ENCODE measurements at regions not wholly inside any gene's neighbourhood (a gene's known extent, or its start where the extent isn't known, plus 50 kb on each side); places are given as distances from the start of the nearest gene placed in this dataset.

DNA sequence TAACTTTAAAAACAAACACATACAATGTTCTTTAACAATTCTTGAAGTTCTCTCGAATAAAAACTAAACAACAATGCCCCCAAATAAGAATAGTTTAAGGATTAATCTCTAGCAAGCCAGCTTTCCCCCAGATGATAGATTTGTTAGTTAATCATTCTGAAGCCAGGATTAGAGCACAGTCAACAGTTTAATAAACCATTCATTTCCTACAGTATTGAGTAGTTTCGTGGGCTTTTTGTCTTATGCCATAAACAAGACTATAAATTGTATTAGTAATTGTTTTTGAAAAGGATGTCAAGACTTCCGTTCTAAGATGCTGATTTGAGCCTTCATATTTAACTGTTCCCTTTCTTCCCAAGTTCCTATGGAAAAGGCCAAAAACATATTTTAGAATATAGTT lies 136.6 kb downstream of the PIK3R1 start:
- DNase-seq, result peak; percentile 47

DNA sequence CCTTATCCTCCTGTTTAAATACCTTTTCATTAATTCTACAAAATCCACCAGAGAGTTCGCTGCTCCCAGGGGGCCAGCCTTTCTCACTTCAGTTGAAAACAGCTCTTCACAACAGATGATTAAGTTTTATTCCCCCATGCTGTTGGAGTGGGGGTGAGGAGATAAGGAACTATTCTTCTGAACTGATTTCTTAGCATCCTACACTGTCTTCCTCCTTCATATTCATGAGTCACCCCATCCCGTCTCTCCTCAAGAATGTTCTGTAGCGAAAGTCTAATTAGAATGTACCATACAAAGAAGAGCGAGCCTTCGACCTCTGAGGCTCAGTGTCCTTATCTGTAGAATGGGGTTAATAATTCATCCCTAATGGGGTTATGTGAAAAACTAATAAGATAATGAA lies 138.0 kb downstream of the PIK3R1 start:
- no peak for DNase-seq

DNA sequence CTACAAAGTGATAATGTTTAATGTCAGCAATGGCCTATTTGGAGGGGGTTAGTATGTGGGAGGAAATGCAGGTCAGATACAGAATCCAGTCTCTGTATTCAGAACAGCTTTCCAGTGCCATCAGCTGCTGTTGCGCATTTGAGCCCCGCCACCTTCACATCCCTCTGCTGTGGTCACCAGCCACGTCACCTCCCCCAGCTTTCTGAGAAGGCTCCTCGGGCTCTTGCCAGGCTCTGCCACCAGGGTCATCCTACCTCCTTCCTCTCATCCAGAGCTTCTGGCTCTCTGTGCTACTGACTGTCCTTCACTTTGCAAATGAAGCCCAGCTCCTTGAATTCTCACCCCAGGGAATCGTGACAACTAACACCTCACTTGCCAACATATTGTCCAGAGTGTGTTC lies 138.8 kb downstream of the PIK3R1 start:
- DNase-seq, result no peak

DNA sequence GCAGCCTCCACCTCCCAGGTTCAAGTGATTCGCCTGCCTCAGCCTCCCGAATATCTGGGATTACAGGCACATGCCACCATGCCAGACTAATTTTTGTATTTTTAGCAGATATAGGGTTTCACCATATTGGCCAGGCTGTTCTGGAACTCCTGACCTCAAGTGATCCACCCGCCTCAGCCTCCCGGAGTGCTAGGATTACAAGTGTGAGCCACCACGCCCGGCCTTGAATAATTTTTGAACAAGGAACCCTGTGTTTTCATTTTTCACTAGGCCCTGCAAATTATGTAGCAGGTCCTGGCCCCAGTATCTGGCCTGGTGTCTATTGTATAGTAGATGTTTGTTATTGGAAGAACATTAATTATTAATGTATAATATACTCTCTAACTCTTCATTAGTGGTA lies 140.7 kb downstream of the PIK3R1 start:
- DNase-seq, result no peak

DNA sequence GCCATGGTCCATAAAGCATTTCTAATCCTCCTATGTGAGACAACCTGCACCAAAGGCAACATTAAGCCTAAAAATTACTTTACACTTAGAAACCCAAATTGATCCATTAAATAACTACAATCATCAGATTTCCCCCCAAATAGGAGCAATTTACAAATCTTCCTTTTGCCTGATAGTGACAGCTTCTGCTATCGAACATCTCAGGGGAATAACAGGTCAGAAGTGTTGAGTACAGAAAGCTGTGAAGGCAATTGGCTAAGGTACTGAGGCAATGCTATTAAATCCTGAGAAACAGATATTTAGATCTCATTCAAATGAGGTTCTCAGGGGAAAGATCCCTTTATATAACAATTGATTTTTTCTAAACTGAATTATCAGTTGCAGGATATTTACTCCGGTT lies 141.1 kb downstream of the PIK3R1 start:
- no peak for DNase-seq

DNA sequence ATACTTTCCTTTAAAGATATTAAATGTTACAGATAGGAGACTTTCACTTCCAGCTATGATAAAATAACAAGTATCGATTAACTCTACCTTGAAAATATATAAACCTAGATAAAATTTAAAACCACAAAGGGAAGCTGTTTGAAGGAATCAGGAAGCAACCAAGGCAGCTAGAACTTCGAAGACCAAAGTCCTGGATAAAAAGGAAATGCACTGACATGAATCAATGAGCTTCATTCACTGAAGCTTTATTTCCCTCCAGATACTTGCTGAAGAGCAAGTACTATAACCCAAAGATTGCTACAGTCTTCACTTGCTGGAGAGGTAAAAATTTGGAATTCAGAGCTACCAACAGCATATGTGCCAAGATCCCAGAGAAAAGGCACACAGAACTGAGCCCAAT lies 144.1 kb downstream of the PIK3R1 start:
- DNase-seq, result no peak

DNA sequence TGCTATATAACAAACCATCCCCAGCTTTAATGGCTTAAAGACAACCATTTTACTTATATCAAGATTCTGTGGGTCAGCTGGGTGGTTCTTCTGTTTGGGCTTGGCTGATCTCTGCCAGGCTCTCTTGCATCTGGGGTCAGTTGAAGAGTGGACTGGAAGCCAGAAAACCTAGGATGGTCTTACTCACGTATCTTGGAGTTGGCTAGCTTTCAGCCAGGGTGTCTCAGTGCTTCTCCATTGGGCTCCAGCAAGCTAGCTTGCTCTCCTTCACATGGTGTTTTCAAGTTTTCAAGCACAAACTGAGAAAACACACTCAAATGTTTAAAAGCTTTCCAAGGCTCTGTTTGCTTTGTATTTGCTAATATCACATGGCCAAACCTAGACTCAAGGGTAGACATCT lies 146.8 kb downstream of the PIK3R1 start:
- no peak for DNase-seq

DNA sequence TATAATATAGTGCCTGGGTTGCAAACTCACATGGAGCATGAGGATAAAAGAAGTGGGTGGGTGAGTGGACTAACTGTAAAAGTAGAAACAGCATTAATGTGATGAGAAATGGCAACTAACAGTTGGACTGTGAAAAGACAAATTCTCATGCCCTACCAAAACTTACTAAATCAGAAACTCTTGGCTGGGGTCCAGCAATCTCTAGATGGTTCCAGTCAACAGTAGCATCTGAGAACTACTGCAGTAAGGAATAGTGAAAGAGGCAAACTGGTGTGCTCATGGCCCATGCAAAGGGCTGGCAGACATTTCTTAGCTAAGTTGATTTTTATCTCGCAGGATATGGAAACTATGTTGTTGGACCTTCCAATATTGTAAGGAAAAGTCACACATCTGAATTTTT lies 150.3 kb downstream of the PIK3R1 start:
- no peak for DNase-seq

DNA sequence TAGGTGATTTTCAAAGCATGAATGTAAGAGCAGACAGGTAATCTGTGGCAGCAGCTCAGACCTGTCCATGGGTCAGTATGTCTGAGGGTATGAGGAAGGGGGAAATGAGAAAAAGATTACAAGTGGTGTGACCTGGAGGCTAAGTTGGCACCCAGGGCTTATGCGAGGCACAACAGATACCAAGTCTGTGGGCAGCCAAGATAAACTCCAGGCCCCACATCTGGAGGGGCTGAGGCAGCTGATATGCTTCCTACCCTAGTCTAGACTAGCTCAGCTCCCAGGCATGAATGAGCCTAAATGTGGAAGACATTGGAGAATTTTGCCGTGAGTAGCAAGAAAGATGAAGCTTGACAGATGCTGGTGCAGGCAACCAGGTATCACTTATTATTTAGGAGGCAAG lies 151.7 kb downstream of the PIK3R1 start:
- DNase-seq, result no peak

DNA sequence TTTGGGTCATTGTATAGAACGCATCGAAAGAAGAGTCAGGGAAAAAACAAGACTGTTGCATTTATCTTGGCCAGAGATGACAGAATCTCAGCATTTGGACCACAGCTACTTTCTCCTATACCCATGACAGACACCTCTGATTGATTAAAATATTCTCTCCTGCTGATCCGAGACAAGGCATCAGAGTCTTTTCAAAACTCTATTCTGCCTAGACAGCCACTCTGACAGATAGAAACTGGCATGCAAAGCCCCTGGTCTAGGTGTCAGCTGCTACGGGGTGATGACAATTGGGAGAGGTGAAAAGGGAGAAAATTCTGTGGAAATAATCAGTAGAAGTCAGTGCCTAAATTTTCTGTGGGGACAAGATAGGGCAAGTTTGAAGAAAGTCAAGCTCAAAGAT lies 152.2 kb downstream of the PIK3R1 start:
- no peak for DNase-seq

DNA sequence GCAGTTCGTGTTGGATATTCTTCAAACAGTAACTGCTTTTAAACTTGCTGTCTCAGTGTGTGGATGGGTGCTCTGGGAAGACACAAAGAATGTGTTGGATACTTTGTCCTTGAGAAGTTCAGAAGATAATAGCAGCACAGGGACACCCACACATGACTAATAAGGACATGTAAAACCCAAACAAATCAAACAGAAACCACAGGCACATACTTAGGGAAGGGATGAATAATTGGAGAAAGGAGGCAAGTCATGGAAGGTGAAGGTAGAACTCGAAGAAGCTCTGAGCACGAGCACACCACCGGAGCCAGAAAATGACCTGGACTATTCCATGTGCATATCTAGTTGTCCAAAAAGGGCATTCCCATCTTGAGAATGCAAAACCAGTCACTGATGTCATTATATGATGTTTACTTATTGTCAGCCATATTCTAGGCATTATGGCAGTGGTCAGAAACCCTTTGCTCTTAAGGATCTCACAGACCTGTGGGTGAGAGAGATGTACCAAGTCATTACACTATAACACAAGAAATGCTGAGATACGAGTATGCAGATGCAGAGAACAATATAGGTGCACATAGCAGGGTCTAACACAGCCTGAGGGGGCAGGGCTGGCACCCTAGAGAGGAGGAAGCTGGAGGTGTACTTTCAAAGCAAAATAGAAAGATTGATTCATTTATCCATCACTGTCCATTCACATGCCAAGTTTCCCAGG lies 152.9 kb downstream of the PIK3R1 start:
- DNase-seq, result no peak

DNA sequence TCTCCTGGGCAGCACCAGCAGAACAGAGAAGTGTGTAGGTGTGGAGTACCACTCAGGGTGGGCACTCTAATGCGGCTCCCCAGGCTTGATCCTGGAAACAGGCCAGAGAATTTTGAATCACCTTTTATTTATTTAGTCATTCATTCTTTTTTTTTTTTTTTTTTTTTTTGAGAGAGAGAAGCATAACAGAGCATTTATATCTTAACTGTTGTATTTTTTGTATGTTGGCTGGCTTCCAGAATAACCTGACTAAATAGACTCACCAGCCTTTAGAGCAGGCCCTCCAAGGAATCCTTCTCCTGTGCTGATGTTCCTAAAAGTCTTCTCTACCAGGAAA lies 153.4 kb downstream of the PIK3R1 start:
- DNase-seq, result peak; percentile 37

DNA sequence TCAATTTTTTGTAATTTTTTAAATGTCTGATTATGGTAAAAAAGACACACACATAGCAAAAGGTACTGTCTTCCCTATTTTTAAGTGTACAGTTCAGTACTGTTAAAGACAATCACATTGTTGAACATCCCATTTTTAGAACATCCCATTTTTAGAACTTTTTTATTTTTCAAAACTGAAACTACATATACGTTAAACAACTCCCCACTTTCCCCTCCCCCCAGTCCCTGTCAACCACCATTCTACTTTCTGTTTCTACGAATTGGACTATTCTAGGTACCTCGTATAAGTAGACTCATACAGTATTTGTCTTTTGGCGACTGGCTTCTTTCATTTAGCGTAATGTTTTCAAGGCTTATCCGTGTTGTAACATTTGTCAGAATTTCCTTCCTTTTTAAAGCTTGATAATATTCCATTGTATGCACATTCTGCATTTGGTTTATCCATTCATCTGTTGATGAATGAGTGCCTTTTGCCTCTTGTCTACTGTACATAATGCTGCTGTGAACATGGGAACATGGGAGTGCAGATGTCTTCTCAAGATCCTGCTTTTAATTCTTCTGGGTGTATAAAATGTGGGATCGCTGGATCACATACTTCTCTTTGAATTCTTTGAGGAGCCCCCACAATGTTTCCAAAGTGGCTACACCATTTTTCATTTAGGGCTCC lies 154.0 kb downstream of the PIK3R1 start:
- peak; percentile 24 for DNase-seq

DNA sequence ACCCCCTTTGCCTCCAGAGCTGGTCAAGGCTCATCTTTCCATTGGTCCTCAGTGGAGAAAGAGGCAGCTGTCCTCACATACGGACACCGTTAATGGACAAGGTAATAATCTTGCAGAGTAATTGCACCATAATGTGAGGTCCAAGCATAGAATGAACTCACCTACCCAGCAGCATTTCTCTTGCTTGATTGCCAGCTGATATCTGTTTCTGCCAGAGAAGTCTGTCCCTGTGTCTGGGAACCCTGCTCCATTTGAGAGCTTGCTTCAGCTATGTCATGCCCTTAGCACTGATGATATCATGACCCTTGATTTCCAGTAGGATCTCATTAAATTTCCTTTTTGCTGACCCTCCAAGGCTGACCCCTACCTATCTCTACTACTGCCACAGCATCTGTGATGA lies 154.6 kb downstream of the PIK3R1 start:
- no peak for DNase-seq

DNA sequence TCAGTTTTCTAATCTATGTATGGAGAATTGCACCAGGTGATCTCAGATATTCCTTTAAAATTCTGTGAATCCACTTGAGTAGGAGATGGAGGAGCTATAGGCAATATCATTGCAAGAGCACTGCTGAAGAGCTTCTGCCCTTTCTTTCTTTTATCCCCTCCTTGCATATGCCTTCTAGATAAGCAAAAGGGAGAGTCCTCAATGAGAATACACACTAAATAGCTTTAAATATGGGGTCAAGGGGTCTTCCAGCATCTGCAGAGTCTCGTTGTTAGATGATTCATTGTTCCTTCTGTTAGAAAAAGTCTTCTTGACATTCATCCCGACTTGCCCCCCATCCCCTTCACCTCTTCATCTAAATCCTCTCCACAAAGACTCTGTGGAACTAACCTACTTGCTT lies 156.1 kb downstream of the PIK3R1 start:
- no peak for DNase-seq

DNA sequence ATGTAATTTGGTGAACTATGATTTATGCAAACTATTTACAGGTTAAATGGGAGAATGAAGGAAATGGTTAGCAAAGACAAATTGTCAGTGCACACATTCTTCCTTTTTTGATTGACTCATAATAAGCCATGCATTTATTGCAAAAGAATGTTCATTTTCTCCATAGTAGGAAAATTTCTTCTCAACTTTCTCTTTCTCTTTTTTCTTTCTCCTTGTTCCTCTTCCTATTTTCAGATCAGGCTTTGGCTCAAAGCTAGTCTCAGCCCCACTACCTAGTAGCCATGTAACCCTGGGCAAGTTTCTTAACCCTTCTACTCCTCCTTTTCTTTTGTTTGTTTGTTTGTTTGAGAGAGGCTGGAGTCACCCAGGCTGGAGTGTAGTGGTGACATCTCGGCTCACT lies 156.6 kb downstream of the PIK3R1 start:
- no peak for DNase-seq

DNA sequence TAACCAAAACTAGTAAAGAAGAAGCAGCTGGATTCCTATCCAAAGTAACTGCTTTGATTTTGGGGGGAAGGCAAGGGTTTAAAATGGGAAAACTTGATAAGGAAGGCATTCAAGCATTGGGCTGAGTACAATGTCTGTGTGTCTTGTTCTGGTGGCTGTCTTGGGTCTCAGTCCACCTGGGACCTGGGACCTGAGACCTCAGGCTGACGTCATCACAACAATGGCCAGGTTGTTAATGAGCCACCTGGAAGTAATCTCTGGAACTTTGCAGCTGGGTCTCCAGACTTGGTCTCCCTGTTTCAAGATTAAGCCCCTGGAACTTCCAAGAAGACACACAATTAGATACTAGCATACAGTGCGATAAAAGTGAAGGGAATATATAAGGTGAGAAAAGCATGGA lies 157.5 kb downstream of the PIK3R1 start:
- no peak for DNase-seq

DNA sequence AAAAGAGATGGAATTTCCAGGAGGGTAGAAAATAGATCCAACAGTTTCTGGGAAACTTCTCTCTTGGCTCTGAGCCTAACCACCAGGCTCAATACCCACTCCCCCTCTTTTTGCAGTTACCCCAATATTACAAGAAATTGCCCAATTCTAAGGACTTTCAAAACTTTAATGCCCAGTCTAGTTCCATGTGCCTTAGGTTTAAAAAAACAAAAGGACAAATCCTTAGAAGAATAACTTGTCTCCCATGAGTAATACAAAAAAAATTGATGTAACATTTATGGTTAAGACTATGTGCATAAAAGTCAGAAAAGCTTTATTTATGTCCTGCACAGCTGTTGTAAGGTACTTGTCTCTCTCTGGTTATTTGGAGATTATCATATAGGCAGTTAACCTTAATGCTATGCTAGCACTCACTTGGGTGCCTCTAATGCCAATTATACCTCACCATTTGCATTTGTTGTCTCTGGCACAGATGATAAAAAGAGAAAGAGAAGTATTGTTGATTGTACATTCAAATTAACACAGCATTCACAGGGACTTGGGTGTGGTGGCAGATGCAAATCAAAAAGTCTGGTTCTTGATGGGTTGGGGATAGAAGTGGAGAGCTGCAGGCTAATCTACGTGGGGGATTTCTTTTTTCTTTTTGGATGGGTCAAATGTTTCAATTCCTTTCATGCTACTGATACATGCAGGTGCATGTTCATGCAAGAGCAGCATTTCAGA lies 159.4 kb downstream of the PIK3R1 start:
- no peak for DNase-seq

DNA sequence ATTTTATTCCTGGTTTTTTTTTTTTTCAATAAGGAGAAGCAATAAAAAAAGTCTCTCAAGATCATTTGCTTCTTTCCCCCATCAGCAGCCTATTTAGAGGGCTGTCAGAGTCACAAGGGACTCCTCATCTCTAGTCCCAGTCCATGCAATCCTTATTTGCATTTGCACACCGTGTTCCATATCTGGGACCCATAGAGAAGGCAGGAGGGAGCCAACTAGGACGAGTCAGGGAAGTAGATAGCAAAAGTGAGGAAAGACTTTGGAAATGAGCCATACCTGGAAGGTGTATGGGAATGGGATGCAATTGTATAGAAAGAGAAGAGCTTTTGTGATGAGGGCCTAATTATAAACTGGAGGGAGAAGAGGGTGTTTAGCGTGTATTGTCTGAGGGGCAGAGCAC lies 160.0 kb downstream of the PIK3R1 start:
- DNase-seq, result no peak

DNA sequence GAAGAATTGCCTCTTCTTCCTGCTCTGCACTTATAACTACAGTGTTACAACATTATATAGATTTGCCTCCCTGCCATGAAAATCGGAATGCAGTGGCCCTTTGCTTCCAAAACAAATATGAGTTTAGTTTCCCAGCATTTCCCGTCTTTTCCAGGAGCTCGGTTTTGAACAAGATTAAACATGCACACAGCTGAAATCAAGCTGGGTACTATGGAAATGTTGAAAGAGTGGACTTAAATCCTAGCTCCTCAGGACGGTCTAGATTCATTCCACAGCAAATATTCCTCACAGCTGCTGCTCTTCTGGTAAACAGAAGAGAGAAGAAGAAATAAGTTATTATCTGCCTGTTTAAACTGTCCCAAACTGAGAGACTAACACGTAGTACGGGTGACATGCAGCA lies 161.4 kb downstream of the PIK3R1 start:
- DNase-seq, result no peak

DNA sequence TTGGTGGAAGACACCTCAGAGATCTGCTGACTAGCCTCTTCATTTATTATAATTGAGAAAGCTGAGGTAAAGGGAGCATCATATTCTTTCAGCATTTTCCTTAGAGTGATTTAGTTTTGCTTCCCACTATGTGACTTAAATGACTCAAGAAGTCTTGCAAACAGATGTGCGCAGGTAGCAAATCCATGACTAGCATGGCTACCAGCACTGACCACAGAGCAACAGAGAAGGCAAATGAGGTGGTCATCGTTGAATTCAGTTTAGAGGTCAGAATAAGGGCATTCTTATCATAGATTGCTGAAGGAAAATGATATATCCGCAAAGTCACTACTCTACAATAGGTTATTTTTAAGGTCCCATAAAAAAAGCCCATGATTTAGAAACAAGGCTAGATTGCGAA lies 162.2 kb downstream of the PIK3R1 start:
- DNase-seq, result no peak

DNA sequence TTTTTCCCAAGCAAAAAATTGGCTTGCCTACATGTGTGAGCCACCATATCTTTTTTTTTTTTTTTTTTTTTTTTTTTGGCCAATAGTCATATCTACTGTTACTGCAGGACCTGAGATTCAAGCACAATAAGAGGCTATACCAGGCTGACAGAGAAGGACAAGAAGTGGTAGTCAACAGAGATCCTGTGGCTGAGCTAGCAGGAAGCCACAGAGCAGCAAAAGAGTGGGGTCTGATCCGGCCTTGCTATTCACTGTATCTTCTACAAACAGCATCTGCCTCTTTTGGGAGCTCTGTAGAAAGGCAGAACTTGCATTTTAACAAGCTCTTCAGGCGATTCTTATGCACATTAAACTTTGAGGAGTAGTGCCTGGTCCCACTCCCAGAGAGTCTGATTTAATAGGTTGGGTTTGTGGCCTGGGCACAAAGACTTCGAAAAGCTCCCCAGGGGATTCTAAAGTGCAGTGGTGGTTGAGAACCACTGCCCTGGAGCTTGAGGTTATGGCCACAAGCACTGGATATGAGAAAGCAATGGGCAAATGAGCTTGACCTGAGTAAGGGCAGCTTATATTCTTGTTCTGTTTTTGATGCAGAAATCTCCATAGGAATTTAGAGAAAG lies 162.8 kb downstream of the PIK3R1 start:
- no peak for DNase-seq

DNA sequence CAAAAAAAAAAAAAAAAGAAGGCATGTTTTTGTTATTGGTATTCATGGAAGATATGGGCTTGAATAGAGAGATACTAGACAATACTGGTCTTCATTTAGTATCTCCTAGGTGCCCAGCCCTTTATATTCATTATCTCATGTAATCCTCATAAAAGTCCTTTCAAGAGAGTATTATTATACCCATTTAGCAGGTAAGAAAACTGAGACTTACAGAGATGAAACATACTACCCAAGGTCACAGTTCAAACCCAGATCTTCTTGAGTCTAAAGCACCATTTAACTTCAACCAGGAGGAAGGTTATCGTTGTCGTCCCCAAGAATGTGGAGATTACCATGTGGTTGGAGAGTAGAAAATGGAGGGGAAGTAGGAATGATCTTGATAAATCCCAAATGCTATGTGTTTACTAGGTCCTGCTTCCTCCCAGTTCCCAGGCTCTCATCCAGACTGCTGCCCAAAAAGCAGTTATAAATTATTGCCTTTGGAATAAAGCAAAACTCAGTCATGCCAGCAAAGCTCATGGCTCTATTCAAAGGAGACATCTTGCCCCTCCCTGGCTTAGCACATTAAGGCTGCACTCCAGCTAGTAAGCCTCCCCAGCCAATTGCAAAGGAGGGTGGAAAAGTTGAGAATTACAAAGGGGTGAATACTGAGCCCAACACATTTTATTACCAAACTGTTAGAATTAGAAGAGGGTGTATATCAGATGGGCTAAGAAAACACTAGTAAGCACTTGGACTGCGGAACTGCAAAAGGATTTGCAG lies 163.9 kb downstream of the PIK3R1 start:
- no peak for DNase-seq

All from dermis blood vessel endothelial cell (primary cell).